Panc1 (cell line): ENCODE measurements at regions not wholly inside any gene's neighbourhood (a gene's known extent, or its start where the extent isn't known, plus 50 kb on each side); places are given as distances from the start of the nearest gene placed in this dataset.

Experiments used
- ATAC-seq: fragments of 200-7000 bp; cut with Tn5 transposase; 2 replicates; pipeline ENCODE4 v1.9.1; 2020; ENCODE audit warnings: mild to moderate bottlenecking, moderate library complexity
- BruUV-seq: library from RNA; stranded (reverse); fragments of 400-500 nt; replicated peaks from 2 replicates; lab custom pipeline; 2021; lab: Mats Ljungman, UMichigan
- CTCF ChIA-PET: fragments of 300-600 bp; sonication (Branson Sonifier 250); formaldehyde crosslinking; loops from one replicate; lab custom pipeline; 2022; ENCODE audit warnings: antibody characterized with exemption; lab: Charles Lee
- POLR2A ChIA-PET: fragments of 300-600 bp; sonication (Branson Sonifier 250); formaldehyde crosslinking; loops from one replicate; lab custom pipeline; 2022; ENCODE audit warnings: antibody characterized with exemption; lab: Charles Lee
- DNase-seq: peaks from one replicate; pipeline ENCODE4 v3.0.0-alpha.2; 2010; ENCODE audit warnings: low read depth, low spot score
- H3K27ac ChIP-seq: 2 replicates; pipeline ENCODE4 v1.5.1; 2011; ENCODE audit warnings: mild to moderate bottlenecking, low read length, inconsistent platforms
- H3K27me3 ChIP-seq: fragments of 200-500 bp; sonication (Bioruptor generic); 2 replicates; pipeline ENCODE4 v1.6.0; 2014; ENCODE audit warnings: low read length, inconsistent platforms; ENCODE audit not compliant: control insufficient read depth, insufficient read depth
- H3K36me3 ChIP-seq: fragments of 200-500 bp; sonication (Bioruptor generic); 2 replicates; pipeline ENCODE4 v1.5.1; 2014; ENCODE audit warnings: inconsistent platforms, mild to moderate bottlenecking, low read length, moderate library complexity; ENCODE audit not compliant: control insufficient read depth, insufficient read depth
- H3K4me1 ChIP-seq: 2 replicates; pipeline ENCODE4 v1.5.1; 2011; ENCODE audit warnings: inconsistent platforms, mild to moderate bottlenecking, low read length, moderate library complexity; ENCODE audit not compliant: control insufficient read depth, insufficient read depth
- H3K4me3 ChIP-seq, 2 experiments: 2 replicates each; pipeline ENCODE4 v1.5.1; 2011 to 2012; ENCODE audit warnings: low read depth in 2 of 2, low read length in 2 of 2, mild to moderate bottlenecking in 2 of 2, inconsistent platforms in 1 of 2, moderate library complexity in 1 of 2
- H3K9me3 ChIP-seq: fragments of 200-500 bp; sonication (Bioruptor generic); 2 replicates; pipeline ENCODE4 v1.5.1; 2014; ENCODE audit warnings: low read depth, mild to moderate bottlenecking, inconsistent platforms, low read length, moderate library complexity; ENCODE audit not compliant: control insufficient read depth, insufficient read depth
- POLR2AphosphoS5 ChIP-seq: IDR thresholded peaks from 2 replicates; pipeline ENCODE4 v1.6.1; 2012; ENCODE audit warnings: mild to moderate bottlenecking, low read depth, low read length, moderate library complexity
- SIN3A ChIP-seq: IDR thresholded peaks from 2 replicates; pipeline ENCODE4 v1.6.1; 2012; ENCODE audit warnings: low read depth, mild to moderate bottlenecking, low read length, moderate library complexity, borderline replicate concordance; ENCODE audit not compliant: insufficient read depth
- TCF7L2 ChIP-seq: IDR thresholded peaks from 2 replicates; pipeline ENCODE4 v1.6.1; 2011; ENCODE audit warnings: mild to moderate bottlenecking, low read depth, low read length, inconsistent platforms
- in situ Hi-C: cut with HindIII; loops from 2 replicates; pipeline ENCODE4 v1.10.0; 2016; ENCODE audit warnings: low sequenced_read_pairs, low pct_unique_long_range_greater_than_20kb
- intact Hi-C: fragments of 100-400 bp; cut with micrococcal nuclease; formaldehyde crosslinking; loops from one replicate; pipeline ENCODE4 v1.10.0; 2022; ENCODE audit not compliant: unreplicated experiment
- TF ChIP-seq, protein P1 (sequence below), 2 experiments: IDR thresholded peaks; 2 replicates each; pipeline ENCODE4 v1.6.1; 2011 to 2012; ENCODE audit warnings: low read depth in 2 of 2, control low read depth in 1 of 2, low read length in 1 of 2, mild to moderate bottlenecking in 1 of 2, moderate library complexity in 1 of 2; ENCODE audit not compliant: insufficient read depth in 1 of 2
- TF ChIP-seq, protein P2 (sequence below): fragments of 450-650 bp; IDR thresholded peaks from 2 replicates; pipeline ENCODE4 v1.5.1; 2017; ENCODE audit warnings: mild to moderate bottlenecking

DNA sequence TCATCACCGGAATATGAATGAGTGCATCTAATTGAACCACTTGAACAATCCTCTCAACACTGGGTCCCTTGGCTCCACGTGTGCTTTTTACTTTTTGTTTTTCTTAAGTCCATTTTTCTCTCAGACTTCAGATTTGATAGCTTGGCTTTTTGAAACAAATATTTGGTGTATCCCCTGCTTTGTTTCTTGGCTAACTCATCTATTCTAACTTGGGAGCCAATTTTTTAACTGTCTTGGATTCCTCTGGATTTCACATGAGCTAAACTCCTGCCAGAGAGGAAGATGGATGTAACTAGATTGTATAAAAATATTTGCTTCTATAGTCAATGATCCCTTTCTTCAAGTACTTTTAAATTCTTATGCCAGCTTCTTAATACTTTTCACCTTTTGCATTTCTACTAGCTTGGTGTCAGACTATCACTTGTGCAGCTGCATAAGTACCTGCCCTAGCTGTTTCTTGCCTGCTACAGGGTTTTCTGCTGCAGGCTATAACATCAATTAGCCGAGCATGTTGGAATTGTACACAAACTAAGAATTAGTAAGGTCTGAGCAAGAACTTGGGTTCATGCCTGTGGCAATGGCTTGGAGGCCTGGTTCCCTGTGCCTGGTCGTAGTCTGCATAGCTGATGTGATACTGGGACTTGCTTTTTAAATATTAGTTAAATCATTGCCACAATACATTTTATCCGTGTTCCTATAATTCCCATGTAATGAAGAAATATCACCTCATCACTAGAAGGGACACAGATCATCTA lies 281.5 kb downstream of the EN1 start:
- CTCF ChIA-PET, result no interaction called here
- Histone ChIP-seq H3K36me3 (no peaks in the 10 kb centered on the region), H3K4me3 (no peak overlapping the region), H3K27me3 (peaks cover 3% of the 10 kb centered on the region; the same call in 1 of the 2 replicates), H3K9me3 (no peaks in the 10 kb centered on the region), H3K27ac (no peak overlapping the region), H3K4me1 (no peaks in the 10 kb centered on the region)
- in situ Hi-C loops (no loop called here), intact Hi-C loops (no loop called here)
- TF ChIP-seq TCF7L2, result no peak
- no peak for TF ChIP-seq SIN3A
- TF ChIP-seq, protein P1, sequence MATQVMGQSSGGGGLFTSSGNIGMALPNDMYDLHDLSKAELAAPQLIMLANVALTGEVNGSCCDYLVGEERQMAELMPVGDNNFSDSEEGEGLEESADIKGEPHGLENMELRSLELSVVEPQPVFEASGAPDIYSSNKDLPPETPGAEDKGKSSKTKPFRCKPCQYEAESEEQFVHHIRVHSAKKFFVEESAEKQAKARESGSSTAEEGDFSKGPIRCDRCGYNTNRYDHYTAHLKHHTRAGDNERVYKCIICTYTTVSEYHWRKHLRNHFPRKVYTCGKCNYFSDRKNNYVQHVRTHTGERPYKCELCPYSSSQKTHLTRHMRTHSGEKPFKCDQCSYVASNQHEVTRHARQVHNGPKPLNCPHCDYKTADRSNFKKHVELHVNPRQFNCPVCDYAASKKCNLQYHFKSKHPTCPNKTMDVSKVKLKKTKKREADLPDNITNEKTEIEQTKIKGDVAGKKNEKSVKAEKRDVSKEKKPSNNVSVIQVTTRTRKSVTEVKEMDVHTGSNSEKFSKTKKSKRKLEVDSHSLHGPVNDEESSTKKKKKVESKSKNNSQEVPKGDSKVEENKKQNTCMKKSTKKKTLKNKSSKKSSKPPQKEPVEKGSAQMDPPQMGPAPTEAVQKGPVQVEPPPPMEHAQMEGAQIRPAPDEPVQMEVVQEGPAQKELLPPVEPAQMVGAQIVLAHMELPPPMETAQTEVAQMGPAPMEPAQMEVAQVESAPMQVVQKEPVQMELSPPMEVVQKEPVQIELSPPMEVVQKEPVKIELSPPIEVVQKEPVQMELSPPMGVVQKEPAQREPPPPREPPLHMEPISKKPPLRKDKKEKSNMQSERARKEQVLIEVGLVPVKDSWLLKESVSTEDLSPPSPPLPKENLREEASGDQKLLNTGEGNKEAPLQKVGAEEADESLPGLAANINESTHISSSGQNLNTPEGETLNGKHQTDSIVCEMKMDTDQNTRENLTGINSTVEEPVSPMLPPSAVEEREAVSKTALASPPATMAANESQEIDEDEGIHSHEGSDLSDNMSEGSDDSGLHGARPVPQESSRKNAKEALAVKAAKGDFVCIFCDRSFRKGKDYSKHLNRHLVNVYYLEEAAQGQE (IDR thresholded peaks at IDR 0.05; ENCODE audit: insufficient read depth in 1 of 2, low read depth in 2 of 2, low read length in 1 of 2), result no peak
- TF ChIP-seq, protein P2, sequence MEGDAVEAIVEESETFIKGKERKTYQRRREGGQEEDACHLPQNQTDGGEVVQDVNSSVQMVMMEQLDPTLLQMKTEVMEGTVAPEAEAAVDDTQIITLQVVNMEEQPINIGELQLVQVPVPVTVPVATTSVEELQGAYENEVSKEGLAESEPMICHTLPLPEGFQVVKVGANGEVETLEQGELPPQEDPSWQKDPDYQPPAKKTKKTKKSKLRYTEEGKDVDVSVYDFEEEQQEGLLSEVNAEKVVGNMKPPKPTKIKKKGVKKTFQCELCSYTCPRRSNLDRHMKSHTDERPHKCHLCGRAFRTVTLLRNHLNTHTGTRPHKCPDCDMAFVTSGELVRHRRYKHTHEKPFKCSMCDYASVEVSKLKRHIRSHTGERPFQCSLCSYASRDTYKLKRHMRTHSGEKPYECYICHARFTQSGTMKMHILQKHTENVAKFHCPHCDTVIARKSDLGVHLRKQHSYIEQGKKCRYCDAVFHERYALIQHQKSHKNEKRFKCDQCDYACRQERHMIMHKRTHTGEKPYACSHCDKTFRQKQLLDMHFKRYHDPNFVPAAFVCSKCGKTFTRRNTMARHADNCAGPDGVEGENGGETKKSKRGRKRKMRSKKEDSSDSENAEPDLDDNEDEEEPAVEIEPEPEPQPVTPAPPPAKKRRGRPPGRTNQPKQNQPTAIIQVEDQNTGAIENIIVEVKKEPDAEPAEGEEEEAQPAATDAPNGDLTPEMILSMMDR, result no peak
- TF ChIP-seq POLR2AphosphoS5, result no peak
- BruUV-seq, result no TSS peak
- DNase-seq, result no peak
- no peak for ATAC-seq
- POLR2A ChIA-PET, result no interaction called here

DNA sequence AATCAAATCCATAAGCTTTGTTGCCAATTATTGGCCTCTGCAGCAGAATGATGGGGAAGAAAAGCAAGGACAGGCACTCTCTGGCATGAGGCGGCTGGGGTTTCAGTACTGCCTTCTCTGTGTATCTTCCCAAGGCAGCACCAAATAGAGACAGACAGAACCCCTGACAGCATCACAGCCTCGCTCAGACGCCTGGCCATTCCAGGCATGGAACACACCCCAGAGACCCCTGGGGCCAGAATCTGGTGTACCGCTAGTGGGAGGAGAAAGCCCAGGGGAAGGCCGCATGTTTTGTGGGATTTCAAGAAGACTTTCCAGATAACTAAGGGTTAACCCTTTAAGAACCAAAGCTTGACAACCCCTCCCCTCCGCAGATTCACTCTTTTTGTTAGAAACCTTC lies 282.1 kb downstream of the EN1 start:
- CTCF ChIA-PET, result no interaction called here
- in situ Hi-C loops (no loop called here), intact Hi-C loops (no loop called here)
- Histone ChIP-seq H3K4me1 (no peaks in the 10 kb centered on the region), H3K9me3 (no peaks in the 10 kb centered on the region), H3K27ac (no peak overlapping the region), H3K27me3 (peaks cover 3% of the 10 kb centered on the region; the same call in 1 of the 2 replicates), H3K4me3 (no peak overlapping the region), H3K36me3 (no peaks in the 10 kb centered on the region)
- POLR2A ChIA-PET, result no interaction called here
- no peak for DNase-seq
- no peak for TF ChIP-seq POLR2AphosphoS5
- TF ChIP-seq SIN3A, result no peak
- TF ChIP-seq, protein P1 (IDR thresholded peaks at IDR 0.05; ENCODE audit: insufficient read depth in 1 of 2, low read depth in 2 of 2, low read length in 1 of 2), result no peak
- TF ChIP-seq, protein P2, result no peak
- TF ChIP-seq TCF7L2, result no peak
- ATAC-seq, result no peak
- BruUV-seq, result no TSS peak
